ENCODE measurements at regions not wholly inside any gene's neighbourhood (a gene's known extent, or its start where the extent isn't known, plus 50 kb on each side); places are given as distances from the start of the nearest gene placed in this dataset.

GRCh38 chr18:28407681-28408080, 230.8 kb upstream of the CDH2 start:
- H3K4me1 ChIP-seq = no peaks in the 10 kb centered on the region
- ChIA-PET CTCF (interaction anchor here (0.9 kb wide), 1 partner anchor 21 kb away, joined by 3 read pairs; no protein-coding TSS in a partner anchor), POLR2A (no interaction called here)
- no peaks in the 10 kb centered on the region for H3K9me3 ChIP-seq
- WGBS (ENCODE audit: missing lambda C conversion rate) = 6% methylated on average over 1 of the region's 1 CpG
- TF ChIP-seq REST (IDR thresholded peaks at IDR 0.05) (no peak), EHMT2 (IDR thresholded peaks at IDR 0.05; ENCODE audit: low read depth) (no peak), HDAC2 (IDR thresholded peaks at IDR 0.05) (no peak), FOXS1 (CRISPR knock-in tag; IDR thresholded peaks at IDR 0.05) (no peak), RAD21 (conservative IDR thresholded peaks at IDR 0.05 in 1 of 2, IDR thresholded peaks at IDR 0.05 in 1 of 2) (no peak), GATA3 (IDR thresholded peaks at IDR 0.05; ENCODE audit: borderline replicate concordance) (no peak), JUNB (IDR thresholded peaks at IDR 0.05) (no peak), ZC3H11A (IDR thresholded peaks at IDR 0.05) (no peak), KDM1A (IDR thresholded peaks at IDR 0.05; ENCODE audit: low read depth) (no peak), TP53 (CRISPR knock-in tag; IDR thresholded peaks at IDR 0.05) (no peak), ZFP36 (IDR thresholded peaks at IDR 0.05; ENCODE audit: borderline replicate concordance, partially characterized antibody) (no peak), ESRRA (IDR thresholded peaks at IDR 0.05; ENCODE audit: borderline replicate concordance, low read length) (no peak), CBX8 (IDR thresholded peaks at IDR 0.05) (no peak), NPAS2 (CRISPR knock-in tag; IDR thresholded peaks at IDR 0.05; ENCODE audit: borderline replicate concordance) (no peak), EHF (CRISPR knock-in tag; IDR thresholded peaks at IDR 0.05) (no peak), EP300 (IDR thresholded peaks at IDR 0.05) (no peak)
- TF ChIP-seq, protein P1, sequence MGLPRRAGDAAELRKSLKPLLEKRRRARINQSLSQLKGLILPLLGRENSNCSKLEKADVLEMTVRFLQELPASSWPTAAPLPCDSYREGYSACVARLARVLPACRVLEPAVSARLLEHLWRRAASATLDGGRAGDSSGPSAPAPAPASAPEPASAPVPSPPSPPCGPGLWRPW (IDR thresholded peaks at IDR 0.05) = no peak
- no peak for ATAC-seq
- no peak for FAIRE-seq
- no peak for DNase-seq (ENCODE audit: low read depth in 1 of 2, low spot score in 1 of 2)
- H3K4me2 ChIP-seq = no peak overlapping the region
- H3K4me3 ChIP-seq = no peak overlapping the region
- H3K27ac ChIP-seq = no peak overlapping the region

DNA sequence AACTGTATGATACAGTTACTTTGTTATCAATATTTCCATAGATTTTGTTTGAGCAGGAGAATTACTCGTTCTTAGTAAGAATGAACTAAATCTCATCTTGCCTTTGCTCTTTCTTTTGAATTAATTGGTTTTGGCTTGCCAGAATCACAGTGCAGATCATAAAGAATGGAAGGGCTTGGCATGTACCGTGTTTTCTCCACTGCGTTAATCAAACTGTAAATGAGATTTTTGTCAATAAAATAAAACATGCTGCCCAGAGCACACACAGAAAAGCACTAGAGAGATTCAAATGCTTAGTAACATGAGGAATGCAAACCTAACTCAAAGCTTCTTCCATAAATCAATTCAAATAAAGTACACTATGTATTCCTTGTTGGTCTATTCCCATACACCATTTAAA, 229.6 kb upstream of the CDH2 start:
- no peak overlapping the region for H3K4me2 ChIP-seq
- DNase-seq (ENCODE audit: low read depth in 1 of 2, low spot score in 1 of 2) (no peak), ATAC-seq (no peak), FAIRE-seq (no peak)
- H3K4me3 ChIP-seq = no peak overlapping the region
- ChIA-PET POLR2A (no interaction called here), CTCF (no interaction called here)
- no peaks in the 10 kb centered on the region for H3K9me3 ChIP-seq
- H3K4me1 ChIP-seq = no peaks in the 10 kb centered on the region
- 6% methylated on average over 3 of the region's 3 CpGs for WGBS (ENCODE audit: missing lambda C conversion rate)
- H3K27ac ChIP-seq = no peak overlapping the region
- TF ChIP-seq CHD2 (IDR thresholded peaks at IDR 0.05; ENCODE audit: low read length, partially characterized antibody) (no peak), HOXA7 (CRISPR knock-in tag; IDR thresholded peaks at IDR 0.05) (no peak), KDM5A (IDR thresholded peaks at IDR 0.05) (no peak)

- POLR2A ChIA-PET = no interaction called here
These were observed 227.8 kb upstream of the CDH2 start for GRCh38 chr18:28404694-28405093.

More at GRCh38 chr18:28404694-28405093, 227.8 kb upstream of the CDH2 start:
- FAIRE-seq = no peak
- Histone ChIP-seq H3K27ac (no peak overlapping the region), H3K9me3 (no peaks in the 10 kb centered on the region), H3K4me3 (no peak overlapping the region), H3K4me1 (no peaks in the 10 kb centered on the region), H3K4me2 (no peak overlapping the region)
- CTCF ChIA-PET = no interaction called here
- TF ChIP-seq TP53 (CRISPR knock-in tag; IDR thresholded peaks at IDR 0.05) (no peak), CHD4 (IDR thresholded peaks at IDR 0.05; ENCODE audit: borderline replicate concordance) (no peak), MAZ (IDR thresholded peaks at IDR 0.05; ENCODE audit: borderline replicate concordance, low read depth, low read length) (no peak), RNF2 (IDR thresholded peaks at IDR 0.05; ENCODE audit: borderline replicate concordance, low read depth) (no peak), CBX8 (IDR thresholded peaks at IDR 0.05) (no peak), HOXB13 (CRISPR knock-in tag; IDR thresholded peaks at IDR 0.05; ENCODE audit: low read depth) (no peak), JUN (IDR thresholded peaks at IDR 0.05) (no peak), NR3C1 (IDR thresholded peaks at IDR 0.05) (no peak), FOSB (CRISPR knock-in tag; IDR thresholded peaks at IDR 0.05) (no peak), TFCP2L1 (CRISPR knock-in tag; IDR thresholded peaks at IDR 0.05) (no peak), MAFK (IDR thresholded peaks at IDR 0.05; ENCODE audit: partially characterized antibody) (no peak), ZC3H11A (IDR thresholded peaks at IDR 0.05) (no peak), NPAS2 (CRISPR knock-in tag; IDR thresholded peaks at IDR 0.05; ENCODE audit: borderline replicate concordance) (no peak), ZNF302 (CRISPR knock-in tag; IDR thresholded peaks at IDR 0.05) (no peak), RFX5 (IDR thresholded peaks at IDR 0.05) (no peak), USF2 (IDR thresholded peaks at IDR 0.05) (no peak), RAD21 (conservative IDR thresholded peaks at IDR 0.05 in 1 of 2, IDR thresholded peaks at IDR 0.05 in 1 of 2) (no peak), RCOR1 (IDR thresholded peaks at IDR 0.05; ENCODE audit: low read depth, low read length) (no peak)
- TF ChIP-seq, protein P1 (IDR thresholded peaks at IDR 0.05) = no peak
- 0% methylated on average over 1 of the region's 1 CpG for WGBS (ENCODE audit: missing lambda C conversion rate)
- ATAC-seq = no peak
- DNase-seq (ENCODE audit: low read depth in 1 of 2, low spot score in 1 of 2) = no peak
